ENCODE measurements at regions not wholly inside any gene's neighbourhood (a gene's known extent, or its start where the extent isn't known, plus 50 kb on each side); places are given as distances from the start of the nearest gene placed in this dataset.

GRCh38 chr22:27133681-27134314, 476.4 kb downstream of the MIAT start:
- Histone ChIP-seq H3K27ac (no peak overlapping the region), H3K4me1 (replicated peaks) (no peaks in the 10 kb centered on the region), H3K4me3 (no peak overlapping the region), H3K9me3 (no peaks in the 10 kb centered on the region), H3K36me3 (no peaks in the 10 kb centered on the region), H3K27me3 (replicated peaks; ENCODE audit: insufficient read depth) (no peaks in the 10 kb centered on the region)
- intact Hi-C loops (cut with DNase I): no loop called here
- 31% methylated on average over 11 of the region's 11 CpGs for WGBS
- TF ChIP-seq POLR2AphosphoS5 (IDR thresholded peaks at IDR 0.05): no peak
- no peak for TF ChIP-seq POLR2A (IDR thresholded peaks at IDR 0.05)
- TF ChIP-seq, protein P1, sequence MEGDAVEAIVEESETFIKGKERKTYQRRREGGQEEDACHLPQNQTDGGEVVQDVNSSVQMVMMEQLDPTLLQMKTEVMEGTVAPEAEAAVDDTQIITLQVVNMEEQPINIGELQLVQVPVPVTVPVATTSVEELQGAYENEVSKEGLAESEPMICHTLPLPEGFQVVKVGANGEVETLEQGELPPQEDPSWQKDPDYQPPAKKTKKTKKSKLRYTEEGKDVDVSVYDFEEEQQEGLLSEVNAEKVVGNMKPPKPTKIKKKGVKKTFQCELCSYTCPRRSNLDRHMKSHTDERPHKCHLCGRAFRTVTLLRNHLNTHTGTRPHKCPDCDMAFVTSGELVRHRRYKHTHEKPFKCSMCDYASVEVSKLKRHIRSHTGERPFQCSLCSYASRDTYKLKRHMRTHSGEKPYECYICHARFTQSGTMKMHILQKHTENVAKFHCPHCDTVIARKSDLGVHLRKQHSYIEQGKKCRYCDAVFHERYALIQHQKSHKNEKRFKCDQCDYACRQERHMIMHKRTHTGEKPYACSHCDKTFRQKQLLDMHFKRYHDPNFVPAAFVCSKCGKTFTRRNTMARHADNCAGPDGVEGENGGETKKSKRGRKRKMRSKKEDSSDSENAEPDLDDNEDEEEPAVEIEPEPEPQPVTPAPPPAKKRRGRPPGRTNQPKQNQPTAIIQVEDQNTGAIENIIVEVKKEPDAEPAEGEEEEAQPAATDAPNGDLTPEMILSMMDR (IDR thresholded peaks at IDR 0.05): no peak
- DNase-seq (ENCODE audit: low spot score): no peak

GRCh38 chr22:27134315-27134701, 476.9 kb downstream of the MIAT start:
- no peak for DNase-seq (ENCODE audit: low spot score)
- Histone ChIP-seq H3K9me3 (no peaks in the 10 kb centered on the region), H3K4me1 (replicated peaks) (no peaks in the 10 kb centered on the region), H3K27me3 (replicated peaks; ENCODE audit: insufficient read depth) (no peaks in the 10 kb centered on the region), H3K4me3 (no peak overlapping the region), H3K27ac (no peak overlapping the region), H3K36me3 (no peaks in the 10 kb centered on the region)
- 70% methylated on average over 4 of the region's 4 CpGs for WGBS
- intact Hi-C loops (cut with DNase I): no loop called here
- TF ChIP-seq POLR2AphosphoS5 (IDR thresholded peaks at IDR 0.05) (no peak), POLR2A (IDR thresholded peaks at IDR 0.05) (no peak)
- TF ChIP-seq, protein P1 (IDR thresholded peaks at IDR 0.05): no peak

- Histone ChIP-seq H3K9me3 (no peaks in the 10 kb centered on the region), H3K4me3 (no peak overlapping the region), H3K27ac (no peak overlapping the region), H3K27me3 (replicated peaks; ENCODE audit: insufficient read depth) (no peaks in the 10 kb centered on the region), H3K36me3 (no peaks in the 10 kb centered on the region), H3K4me1 (replicated peaks) (no peaks in the 10 kb centered on the region)
- no peak for DNase-seq (ENCODE audit: low spot score)
- TF ChIP-seq, protein P1 (IDR thresholded peaks at IDR 0.05): no peak
- TF ChIP-seq POLR2AphosphoS5 (IDR thresholded peaks at IDR 0.05) (no peak), POLR2A (IDR thresholded peaks at IDR 0.05) (no peak)
- intact Hi-C loops (cut with DNase I): no loop called here
- WGBS: 68% methylated on average over 7 of the region's 7 CpGs
These were observed 477.9 kb downstream of the MIAT start for GRCh38 chr22:27135031-27135981.

DNA sequence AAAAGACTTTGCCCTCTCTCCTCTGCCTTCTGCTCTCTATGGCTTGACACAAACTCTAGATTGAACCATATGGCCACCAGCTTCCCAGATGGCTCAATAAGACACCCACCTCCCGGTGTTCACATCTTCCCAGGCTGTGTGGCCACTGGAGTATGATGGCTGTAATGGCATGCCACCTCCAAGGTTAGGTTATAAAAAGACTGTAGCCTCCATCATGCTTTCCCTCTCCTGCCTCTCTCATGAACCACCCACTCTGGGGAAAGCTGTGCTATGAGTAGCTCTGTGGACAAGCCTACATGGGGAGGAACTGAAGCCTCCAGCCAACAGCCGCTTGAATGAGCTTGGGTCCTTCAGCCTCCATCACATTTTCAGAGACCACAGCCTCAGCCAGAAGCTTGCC, 479.2 kb downstream of the MIAT start:
- intact Hi-C loops (cut with DNase I): no loop called here
- Histone ChIP-seq H3K9me3 (no peaks in the 10 kb centered on the region), H3K27me3 (replicated peaks; ENCODE audit: insufficient read depth) (no peaks in the 10 kb centered on the region), H3K4me3 (no peak overlapping the region), H3K36me3 (no peaks in the 10 kb centered on the region), H3K4me1 (replicated peaks) (no peaks in the 10 kb centered on the region), H3K27ac (no peak overlapping the region)
- no peak for DNase-seq (ENCODE audit: low spot score)
- 94% methylated on average over 2 of the region's 2 CpGs for WGBS
- TF ChIP-seq POLR2AphosphoS5 (IDR thresholded peaks at IDR 0.05) (no peak), POLR2A (IDR thresholded peaks at IDR 0.05) (no peak)
- TF ChIP-seq, protein P1 (IDR thresholded peaks at IDR 0.05): no peak

All from prostate gland (tissue), 2 donors.